ENCODE measurements at regions not wholly inside any gene's neighbourhood (a gene's known extent, or its start where the extent isn't known, plus 50 kb on each side); places are given as distances from the start of the nearest gene placed in this dataset.

DNA sequence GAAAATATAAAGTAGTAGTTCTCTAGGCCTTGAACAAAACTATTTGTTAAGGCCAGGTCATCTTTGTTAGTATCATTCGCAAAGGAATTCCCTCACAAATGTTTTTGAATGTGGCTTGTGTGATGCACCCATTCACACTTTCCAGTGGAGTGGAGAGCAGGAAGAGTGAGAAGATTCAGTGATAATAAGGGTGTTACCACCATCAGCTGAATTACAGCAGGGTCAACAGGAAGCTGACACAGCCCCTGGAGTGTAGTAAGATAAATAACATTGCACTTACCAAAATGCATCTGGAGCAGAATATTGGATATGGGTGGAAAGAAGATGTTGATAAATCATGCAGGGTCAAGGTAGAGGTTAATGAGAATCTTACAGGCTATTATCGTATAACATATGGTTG lies 231.0 kb downstream of the DSC3 start:
- TF ChIP-seq, protein P1, sequence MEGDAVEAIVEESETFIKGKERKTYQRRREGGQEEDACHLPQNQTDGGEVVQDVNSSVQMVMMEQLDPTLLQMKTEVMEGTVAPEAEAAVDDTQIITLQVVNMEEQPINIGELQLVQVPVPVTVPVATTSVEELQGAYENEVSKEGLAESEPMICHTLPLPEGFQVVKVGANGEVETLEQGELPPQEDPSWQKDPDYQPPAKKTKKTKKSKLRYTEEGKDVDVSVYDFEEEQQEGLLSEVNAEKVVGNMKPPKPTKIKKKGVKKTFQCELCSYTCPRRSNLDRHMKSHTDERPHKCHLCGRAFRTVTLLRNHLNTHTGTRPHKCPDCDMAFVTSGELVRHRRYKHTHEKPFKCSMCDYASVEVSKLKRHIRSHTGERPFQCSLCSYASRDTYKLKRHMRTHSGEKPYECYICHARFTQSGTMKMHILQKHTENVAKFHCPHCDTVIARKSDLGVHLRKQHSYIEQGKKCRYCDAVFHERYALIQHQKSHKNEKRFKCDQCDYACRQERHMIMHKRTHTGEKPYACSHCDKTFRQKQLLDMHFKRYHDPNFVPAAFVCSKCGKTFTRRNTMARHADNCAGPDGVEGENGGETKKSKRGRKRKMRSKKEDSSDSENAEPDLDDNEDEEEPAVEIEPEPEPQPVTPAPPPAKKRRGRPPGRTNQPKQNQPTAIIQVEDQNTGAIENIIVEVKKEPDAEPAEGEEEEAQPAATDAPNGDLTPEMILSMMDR (IDR thresholded peaks at IDR 0.05), result no peak
- TF ChIP-seq POLR2A (IDR thresholded peaks at IDR 0.05), result no peak
